A204.1 (cell line): ENCODE measurements at regions not wholly inside any gene's neighbourhood (a gene's known extent, or its start where the extent isn't known, plus 50 kb on each side); places are given as distances from the start of the nearest gene placed in this dataset.

Experiments used
- FAIRE-seq: peaks from 2 replicates; lab custom pipeline; 2012; peaks lifted over from hg19 to GRCh38; lab: Jason Lieb, UNC

DNA sequence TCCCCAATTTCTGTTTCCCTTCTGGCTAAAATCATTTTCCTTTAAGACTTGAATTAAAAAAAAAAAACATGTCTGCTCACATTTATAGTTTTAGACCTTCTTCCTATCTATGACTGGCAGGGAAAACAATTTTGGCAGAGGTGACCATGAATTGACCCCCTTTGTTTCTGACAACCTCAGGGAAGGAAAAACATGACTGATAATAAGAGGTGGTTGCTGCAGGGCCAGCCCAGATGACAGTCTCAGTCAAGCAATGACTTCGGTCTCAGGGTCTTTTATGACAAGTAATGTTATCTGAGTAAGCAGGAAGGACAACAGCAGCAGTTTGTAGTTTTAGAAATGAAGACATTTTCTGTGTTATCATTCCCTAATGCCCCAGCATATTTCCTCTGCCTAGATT lies 430.9 kb downstream of the LRIG3 start:
- no peak for FAIRE-seq

DNA sequence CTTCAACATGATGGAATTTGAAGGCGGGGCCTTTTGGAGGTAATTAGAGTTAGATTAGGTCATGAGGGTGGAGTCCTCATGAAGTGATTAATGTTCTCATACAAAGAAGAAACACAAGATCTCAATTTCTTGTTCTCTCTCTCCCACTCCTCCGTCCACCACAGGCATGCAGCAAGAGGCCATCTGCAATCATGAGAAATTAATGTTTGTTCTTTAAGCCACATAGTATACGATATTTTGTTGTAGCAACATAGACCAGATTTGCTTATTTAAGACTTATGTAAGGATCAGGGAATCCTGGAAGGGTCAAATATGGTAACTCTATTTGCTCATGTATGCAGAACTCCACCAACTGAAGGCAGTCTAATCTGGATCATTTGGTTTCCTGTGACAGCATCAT lies 429.0 kb downstream of the LRIG3 start:
- no peak for FAIRE-seq

DNA sequence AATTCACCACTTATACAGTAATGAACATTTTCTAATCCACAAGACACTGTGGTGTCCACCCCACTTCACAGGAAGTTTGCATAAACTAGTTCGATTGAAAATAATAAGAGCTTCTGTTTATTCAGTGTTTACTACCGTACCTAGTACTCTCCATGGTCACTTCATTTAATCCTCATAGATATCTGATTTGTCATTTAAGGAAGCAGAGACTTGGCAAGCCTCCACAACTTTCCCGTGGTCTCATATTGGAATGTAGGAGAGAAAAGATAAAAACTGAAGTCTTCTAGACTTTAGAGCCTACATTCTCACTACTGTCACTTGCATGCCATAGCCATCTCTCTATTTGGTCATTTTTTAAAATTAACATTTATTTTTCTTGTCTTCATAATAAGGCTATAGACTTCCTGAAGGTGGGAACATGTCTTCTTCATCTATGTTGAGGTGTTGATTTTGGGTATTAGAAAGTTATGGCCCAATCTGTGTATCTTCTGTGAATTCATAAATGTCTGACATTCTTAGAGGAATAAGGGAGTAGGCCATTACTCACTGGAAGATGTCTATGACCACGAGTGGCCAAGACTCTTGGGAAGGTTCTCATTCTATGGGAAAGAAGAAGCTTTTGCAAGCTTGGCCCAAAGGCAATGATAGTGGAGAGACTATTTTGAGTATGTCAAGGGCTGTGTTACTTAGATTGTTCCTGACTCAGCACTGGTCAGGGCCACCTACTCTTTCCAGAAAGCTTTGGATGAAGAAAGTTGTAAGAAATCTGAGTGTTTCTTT lies 423.7 kb downstream of the LRIG3 start:
- no peak for FAIRE-seq

DNA sequence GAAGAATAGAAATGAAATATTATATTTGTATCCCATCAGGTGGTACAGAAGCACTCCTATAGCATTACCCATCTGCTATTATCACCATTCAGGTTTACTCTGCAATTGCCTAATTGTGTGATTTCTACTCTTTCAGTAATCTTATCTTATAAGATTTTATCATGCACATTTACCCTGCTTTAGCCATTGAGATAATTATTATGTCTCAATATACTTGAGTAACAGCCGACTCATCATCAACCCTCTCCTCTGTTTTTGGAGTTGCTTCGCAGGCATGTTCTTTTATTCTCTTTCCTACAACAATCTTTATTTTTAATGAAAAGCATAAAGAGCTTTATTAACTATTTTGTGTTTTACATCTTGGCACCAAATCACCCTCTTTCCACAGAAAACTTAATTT lies 419.9 kb downstream of the LRIG3 start:
- no peak for FAIRE-seq

DNA sequence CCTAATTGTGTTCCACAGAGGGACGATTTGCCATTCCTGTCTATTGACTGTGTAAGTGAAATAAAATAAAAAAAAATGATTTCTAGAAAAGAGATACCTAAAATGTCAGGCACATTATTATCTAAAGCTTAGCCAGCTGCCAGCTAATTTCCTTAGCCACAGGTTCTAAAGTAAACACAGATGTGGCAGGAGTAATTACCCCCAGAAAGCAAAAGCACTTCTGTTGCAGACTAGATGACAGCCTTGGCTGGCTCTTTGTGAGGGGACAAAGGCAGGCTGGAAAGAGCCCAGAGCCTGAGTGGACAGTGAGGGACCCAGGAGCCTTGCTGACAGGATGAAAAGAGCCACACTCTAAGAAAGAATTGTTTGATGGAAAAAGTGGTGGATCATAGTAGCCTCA lies 418.1 kb downstream of the LRIG3 start:
- no peak for FAIRE-seq

DNA sequence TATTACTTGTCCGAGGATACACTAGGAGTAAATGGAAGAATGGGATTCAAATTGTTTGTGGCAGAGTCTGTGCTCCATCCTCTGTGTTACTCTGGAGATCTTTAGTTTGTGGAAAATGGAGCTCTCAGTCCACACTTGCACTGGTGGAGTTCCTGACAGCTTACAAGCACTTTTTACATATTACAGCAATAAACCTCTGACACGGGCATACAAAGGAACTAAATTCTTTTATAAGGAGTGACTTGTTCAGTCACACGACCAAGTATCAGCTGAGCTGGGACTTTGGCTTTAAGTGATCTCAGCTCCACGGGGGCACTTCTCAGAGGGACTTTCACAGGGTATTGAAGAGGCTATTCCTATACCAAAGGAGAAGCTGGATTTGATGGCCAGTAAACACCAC lies 417.5 kb downstream of the LRIG3 start:
- no peak for FAIRE-seq

DNA sequence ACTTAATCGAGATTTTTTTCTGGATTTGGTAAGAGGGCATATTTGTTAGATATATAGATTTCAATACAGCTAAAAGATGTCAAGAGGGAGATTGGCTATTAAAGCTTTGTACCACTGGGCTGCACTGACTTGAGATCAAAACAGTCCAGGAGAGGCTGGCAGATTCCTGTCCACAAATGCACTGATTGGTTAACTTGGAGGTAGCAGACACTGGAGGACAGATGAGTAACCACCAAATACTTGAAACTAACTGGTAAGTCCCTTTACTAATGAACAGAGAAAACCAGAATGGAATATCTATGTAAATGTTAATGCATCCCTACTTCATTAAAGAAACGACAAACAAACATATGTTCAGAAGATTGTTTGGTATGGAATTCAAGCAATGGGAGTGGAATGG lies 416.6 kb downstream of the LRIG3 start:
- FAIRE-seq: no peak

DNA sequence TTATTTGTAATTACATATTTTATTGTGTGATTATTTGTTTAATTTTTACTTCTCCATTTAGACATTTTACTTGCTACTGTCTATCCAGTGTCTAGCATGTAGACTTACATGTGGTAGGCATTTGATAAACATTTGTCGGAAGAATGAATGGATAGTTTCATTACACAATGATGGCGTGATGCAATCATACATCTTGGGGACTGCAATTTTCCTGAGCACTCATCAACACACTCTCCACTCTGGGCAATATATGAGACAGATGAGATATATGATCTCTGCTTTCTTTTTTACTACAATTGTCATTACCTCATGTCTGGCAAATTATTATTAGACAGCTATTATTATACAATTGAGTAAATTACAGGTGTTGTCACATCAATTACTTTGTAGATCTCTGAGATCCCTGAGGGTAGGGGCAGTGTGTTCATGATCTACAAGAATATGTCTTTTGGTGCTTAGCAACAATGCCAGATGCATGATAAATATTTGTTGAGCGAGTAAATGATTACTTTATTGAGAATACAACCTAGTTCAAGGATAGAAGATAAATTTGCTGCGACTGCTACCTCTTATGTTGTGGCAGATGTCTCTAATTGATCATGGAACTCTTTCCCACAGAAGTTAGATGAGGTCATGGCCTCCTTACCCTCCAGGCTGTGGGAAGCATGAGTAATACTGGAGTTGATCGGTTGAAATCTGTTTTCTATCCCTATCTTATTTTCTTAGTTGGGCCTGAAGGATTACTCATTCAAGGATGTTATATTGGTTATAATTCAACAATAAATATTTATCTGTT lies 416.0 kb downstream of the LRIG3 start:
- FAIRE-seq: no peak

DNA sequence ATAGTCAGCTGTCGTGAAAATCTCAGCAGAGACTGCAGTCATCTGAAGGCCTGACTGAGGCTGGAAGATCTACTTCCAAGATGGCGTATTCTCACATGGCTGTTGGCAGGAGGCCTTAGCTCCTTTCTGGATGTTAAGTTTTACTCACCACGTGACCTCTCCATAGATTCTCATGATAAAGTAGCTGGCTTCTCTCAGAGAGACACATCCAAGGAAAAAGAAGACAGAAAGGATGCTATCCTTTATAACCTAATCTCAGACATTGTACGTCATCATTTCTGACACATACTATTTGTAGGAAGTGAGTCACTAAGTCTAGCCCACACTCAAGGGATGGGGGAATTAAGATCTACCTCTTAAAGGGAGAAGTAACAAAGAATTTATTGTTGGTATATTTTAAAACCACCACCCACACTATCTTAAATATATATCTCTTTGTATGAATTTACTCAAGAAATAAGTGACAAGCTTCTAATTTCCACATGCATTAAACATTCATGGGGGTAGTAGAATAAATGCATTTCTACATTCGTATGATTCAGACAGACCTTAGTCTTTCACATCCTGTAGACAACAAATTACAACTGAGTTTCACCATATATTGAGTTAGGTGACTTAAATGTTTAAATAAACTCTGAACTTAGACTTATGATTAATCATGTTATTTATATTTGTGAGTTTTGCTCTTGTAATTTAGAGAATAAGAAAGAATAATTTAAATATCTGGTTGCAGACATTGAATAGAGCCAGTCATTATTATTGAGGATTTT lies 411.0 kb downstream of the LRIG3 start:
- no peak for FAIRE-seq

DNA sequence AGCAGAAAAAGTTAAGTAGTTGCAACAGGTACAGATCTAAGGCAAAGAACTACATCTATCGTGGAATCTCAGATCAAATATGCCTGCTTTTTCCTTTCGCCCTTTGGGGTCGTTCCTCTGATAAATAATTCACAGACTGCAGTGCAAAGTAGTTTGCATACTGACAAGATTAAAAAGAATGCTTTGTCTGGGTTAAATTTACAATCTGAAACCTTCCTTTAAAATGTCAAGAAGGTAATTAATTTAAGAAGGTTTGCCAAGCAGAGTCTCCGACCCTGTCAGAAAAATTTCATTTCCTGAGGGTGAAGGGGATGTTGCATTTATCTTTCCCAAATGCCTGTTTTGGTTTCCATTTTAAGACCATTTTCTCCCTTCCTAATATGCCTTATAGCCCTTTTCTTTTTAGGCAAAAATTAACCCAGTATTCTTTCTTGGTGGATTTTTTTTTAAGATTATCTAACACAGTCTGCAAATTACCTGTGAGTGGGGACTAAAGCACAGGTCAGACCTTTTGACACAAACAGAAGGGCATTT lies 406.9 kb downstream of the LRIG3 start:
- FAIRE-seq: no peak

DNA sequence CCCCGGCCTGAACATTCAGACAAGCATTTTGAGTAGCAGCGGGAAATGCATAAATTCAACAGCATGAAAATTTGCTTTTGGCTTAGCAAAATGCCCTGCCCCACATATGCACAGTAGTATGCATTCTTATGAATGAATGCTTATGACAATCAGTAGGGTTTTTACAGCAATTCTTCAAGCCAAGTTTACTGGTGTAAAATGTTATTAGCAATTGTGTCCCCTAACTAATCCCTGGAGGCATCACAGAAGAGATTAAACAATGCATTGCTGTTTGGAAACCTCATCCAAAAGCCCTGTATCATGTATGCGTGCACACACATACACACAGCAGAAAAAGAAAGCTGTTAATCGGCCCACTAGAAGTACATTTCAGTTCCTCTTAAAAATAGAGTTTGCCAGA lies 406.5 kb downstream of the LRIG3 start:
- FAIRE-seq: no peak

DNA sequence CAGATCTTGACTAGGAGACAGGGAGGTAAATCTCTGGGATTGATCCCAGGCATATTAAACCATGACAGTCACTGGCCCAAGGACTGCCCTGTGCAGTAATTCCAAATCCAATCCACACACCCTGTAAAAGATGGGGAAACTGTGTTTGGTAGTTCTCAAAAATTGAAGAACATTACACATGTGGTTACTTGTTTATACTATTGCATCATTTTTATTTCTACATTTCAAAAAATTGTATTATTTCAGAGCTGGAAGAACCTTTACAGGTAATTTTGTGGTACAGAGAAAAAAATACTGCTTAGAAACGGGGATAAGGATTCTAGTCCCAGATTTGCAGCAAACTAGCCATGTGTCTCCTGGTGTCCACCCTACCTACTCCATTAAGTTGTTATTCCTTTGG lies 400.5 kb downstream of the LRIG3 start:
- no peak for FAIRE-seq

DNA sequence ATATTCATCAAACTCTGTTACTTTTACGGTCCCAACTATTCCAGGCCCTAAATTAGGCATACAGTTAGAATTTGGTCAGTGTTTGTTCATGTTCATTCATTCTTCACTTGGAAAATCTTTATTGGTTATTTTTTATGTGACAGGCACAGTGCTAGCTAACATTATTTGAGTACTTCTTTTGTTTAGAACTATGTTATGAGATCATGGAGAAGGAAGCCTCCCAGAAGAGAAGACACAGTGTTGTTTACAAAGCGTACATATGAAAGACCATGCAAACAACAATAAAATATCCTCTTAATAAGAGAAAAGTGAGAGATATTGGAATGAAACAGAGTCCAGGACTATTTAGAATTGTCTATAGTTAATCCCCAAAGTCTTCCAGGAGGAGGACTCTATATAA lies 399.2 kb downstream of the LRIG3 start:
- no peak for FAIRE-seq

DNA sequence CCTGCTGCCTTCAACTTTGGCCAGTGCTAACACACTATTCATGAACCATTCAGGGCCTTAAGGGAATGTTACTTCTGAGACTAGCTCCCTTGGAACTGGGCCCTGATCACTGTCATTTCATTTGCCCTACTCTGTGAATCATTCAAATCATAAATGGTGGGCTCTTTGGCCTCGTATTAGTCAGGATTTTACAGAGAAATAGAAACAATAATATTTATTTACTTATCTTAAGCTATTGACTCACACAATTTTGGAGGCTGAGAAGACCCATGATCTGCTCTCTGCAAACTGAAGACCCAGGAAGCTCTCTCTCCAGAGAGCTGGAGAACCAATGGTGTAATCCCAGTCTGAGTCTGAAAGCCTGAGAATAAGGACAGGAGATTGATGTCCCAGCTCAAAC lies 398.5 kb downstream of the LRIG3 start:
- FAIRE-seq: no peak

DNA sequence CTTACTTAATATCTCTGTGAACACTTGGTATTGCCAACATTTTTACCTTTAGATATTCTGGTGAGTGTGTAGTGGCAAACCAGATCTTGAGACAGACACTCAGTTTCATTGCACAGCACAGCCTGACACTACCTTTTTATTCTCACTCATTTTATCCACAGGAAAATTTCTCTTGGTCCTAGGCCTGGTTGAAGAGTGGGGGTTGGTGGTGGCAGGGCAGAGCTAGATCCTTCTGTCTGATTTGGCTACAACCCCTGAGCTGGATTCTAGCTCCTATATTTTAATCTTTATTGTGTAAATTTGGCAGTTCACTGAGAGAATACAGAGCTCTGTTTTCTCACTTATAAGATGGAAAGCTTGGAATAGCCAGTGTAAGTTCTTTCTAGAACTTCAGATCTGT lies 396.9 kb downstream of the LRIG3 start:
- no peak for FAIRE-seq

DNA sequence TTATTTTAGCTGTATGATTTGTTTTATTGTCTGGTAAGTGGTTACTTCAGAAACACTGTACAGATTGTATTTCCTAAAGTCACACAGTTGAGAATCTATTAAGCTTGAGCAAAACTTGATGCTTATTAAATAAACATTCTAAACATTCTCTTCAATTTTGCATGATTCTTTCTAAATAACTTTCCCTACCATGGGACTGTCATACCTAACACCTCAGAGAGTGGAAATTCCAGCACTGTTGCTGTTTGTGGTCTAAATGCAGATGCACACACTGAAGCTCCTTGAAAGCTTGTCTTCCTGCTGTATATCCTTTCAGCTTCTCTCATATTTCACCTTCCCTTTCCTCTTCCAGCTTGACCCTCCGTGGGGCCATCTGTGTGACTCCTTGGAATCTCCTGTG lies 392.0 kb downstream of the LRIG3 start:
- FAIRE-seq: no peak

DNA sequence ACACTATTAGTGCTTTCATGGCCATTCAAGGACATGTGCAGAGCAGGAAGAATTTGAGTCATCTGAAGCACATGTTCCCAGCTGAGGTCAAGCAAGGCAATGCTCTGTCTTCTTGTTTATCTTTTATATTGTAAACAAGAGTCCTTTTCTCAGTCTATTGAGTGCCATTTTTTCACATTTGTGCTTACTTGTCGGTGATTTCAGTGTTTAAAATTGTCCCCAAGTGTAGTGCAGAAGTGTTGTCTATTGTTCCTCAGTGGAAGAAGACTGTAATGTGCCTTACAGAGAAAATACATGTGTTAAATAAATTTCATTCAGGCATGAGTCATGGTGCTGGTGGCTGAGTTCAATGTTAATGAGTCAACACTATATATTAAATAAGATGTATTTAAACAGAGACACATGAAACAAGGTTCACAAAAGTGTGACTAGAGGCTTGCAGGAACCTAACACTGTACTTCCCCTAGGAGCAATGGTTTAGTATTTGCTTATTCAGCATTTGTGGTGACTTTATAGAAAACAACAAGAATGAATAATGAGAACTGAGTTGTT lies 391.1 kb downstream of the LRIG3 start:
- FAIRE-seq: no peak

DNA sequence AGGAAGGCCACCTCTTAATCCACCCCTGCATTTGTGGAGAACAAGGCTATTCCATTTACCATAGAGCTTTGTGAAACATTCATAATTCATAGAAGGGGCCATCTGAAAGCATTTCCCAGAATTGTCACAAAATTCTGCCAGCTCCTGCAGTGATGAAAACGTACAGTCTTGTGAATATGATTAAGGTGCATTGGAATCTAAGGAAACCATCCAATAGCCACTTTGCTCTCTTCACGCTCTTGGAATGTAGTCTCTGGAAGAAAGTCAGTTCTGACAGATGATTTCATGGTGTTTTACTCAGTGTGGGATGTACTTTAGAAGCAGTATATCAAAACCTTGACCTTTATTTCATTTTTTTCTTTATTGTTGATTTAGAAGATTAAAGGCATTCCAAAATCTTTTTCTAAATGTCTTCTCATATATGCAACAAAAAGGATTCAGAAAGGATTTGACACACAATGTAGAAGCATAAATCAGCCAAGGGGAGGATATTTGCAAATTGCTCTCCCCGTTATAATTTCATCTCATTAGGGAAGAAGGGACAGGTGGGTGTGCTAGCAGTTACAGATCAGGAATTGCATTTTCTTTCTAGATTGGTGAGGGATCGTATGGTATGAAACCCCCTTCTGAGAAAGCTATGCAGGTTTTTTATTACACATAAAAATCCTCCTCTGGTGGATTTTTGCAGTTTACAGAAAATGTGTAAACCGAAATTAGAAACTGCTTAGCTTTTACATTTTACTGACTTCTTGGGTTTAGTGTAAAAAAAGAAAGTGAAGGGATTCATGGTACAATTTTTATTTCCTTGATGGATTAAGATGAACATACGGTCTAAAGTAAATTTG lies 390.2 kb downstream of the LRIG3 start:
- no peak for FAIRE-seq

DNA sequence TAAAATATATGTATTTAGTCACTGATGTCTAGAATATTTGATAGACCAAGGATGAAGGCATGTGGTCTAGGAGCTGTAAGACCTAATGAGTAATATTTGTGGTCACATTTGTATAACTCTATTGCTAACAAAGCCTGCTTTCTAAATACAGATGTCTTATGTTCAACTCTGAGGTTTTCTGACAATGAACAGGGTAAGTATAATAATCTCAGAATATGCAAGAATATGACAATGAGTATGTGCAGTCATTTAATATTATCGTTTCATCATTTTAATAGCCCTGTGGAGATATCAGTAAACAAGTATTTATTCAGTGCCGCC lies 389.6 kb downstream of the LRIG3 start:
- no peak for FAIRE-seq

DNA sequence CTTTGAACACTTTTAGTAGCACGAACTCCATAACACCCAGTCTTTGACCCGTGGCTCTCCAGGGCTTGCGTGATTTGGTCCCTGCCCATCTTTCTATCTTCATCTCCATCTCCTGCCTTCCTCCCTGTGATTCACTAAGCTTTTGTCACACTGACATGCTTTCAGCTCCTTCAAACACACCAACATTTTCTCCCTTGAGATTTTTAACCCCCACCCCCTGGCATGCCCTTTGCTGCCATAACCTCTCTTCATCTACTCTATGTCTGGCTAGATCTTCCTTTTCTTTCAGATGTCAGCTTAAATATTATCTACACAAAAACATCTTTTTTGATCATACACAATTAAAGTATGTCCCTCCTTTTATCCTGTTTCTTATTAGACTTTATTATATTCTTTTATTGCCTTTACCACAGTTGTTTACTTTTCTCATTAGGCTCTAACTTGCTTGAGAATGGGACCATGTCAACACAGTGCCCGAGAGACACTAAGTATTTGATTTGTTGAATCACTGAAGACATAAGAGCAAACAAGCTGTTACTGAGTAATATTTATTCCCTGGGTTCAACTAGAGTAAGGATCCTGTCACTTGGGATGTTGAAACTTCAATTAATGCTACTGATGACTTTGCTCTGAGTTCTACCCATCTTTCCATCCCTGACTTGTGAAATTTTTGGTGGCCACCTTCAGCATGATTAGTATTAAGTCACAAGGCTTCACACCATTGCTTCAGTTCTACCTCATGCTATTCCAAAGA lies 387.3 kb downstream of the LRIG3 start:
- FAIRE-seq: no peak

DNA sequence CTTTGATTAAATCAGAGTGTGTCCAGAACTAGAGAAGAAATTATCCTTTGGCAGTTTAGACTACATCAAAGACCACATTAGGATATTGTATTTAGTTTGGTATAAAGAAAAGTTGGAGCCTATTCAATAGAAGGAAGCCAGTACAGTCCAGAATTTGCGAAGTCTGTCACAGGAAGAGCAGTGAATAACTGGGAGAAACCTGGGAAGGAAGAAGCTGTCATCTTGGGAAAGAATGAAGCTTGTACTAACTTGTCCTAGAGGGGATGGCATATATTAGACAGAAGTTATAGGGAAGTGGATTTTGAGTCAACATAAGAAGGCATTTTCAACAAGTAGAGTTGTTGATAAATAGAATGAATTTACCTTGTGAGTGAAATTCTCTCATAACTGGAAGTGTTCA lies 386.7 kb downstream of the LRIG3 start:
- FAIRE-seq: no peak
